Neural cell (in vitro differentiated cells): ENCODE measurements at regions not wholly inside any gene's neighbourhood (a gene's known extent, or its start where the extent isn't known, plus 50 kb on each side); places are given as distances from the start of the nearest gene placed in this dataset.

ENCODE experiments used
- H2AFZ ChIP-seq: fragments of 200-600, 300-800 bp; sonication (generic), shearing (Covaris generic); 2 replicates; pipeline ENCODE4 v1.6.0; 2014; ENCODE audit warnings: low read depth, mild to moderate bottlenecking, antibody characterized with exemption, low read length, moderate library complexity
- H3F3A ChIP-seq: fragments of 200-600 bp; shearing (Covaris generic); 2 replicates; pipeline ENCODE4 v1.6.1; 2016; ENCODE audit warnings: mild to moderate bottlenecking, moderate library complexity, mixed read lengths, antibody characterized with exemption, low read length; ENCODE audit not compliant: insufficient read depth, poor library complexity, severe bottlenecking
- H3K27ac ChIP-seq: fragments of 200-600, 300-800 bp; sonication (generic), shearing (Covaris generic); 2 replicates; pipeline ENCODE4 v1.5.1; 2014; ENCODE audit warnings: mild to moderate bottlenecking, low read length, moderate library complexity
- H3K27me3 ChIP-seq: fragments of 300-800, 200-600 bp; sonication (generic), shearing (Covaris generic); 2 replicates; pipeline ENCODE4 v1.6.0; 2014; ENCODE audit warnings: mild to moderate bottlenecking, low read depth, low read length, moderate library complexity; ENCODE audit not compliant: insufficient read depth
- H3K36me3 ChIP-seq: fragments of 300-800, 200-600 bp; sonication (generic), shearing (Covaris generic); 2 replicates; pipeline ENCODE4 v1.5.1; 2014; ENCODE audit warnings: mild to moderate bottlenecking, antibody characterized with exemption, low read length, moderate library complexity; ENCODE audit not compliant: insufficient read depth
- H3K4me2 ChIP-seq: fragments of 300-800, 200-600 bp; sonication (generic), shearing (Covaris generic); 2 replicates; pipeline ENCODE4 v1.6.0; 2014; ENCODE audit warnings: mild to moderate bottlenecking, low read length
- H3K4me3 ChIP-seq: fragments of 300-800, 200-600 bp; sonication (generic), shearing (Covaris generic); 2 replicates; pipeline ENCODE4 v1.5.1; 2014; ENCODE audit warnings: mild to moderate bottlenecking, low read length, moderate library complexity
- H3K79me2 ChIP-seq: fragments of 200-600 bp; shearing (Covaris generic); replicated peaks from 2 replicates; pipeline ENCODE4 v1.6.0; 2014; ENCODE audit warnings: mild to moderate bottlenecking, low read length, moderate library complexity; ENCODE audit not compliant: insufficient read depth
- H3K9ac ChIP-seq: fragments of 300-800, 200-600 bp; sonication (generic), shearing (Covaris generic); 2 replicates; pipeline ENCODE4 v1.6.1; 2016; ENCODE audit warnings: mild to moderate bottlenecking, low read length, mixed read lengths
- H3K9me2 ChIP-seq: fragments of 200-600 bp; shearing (Covaris generic); 2 replicates; pipeline ENCODE4 v1.6.1; 2016; ENCODE audit warnings: mild to moderate bottlenecking, low read length, mixed read lengths; ENCODE audit not compliant: insufficient read depth
- H3K9me3 ChIP-seq: fragments of 200-600, 300-800 bp; sonication (generic), shearing (Covaris generic); 2 replicates; pipeline ENCODE4 v1.6.1; 2016; ENCODE audit warnings: mild to moderate bottlenecking, mixed run types, low read length, moderate library complexity, mixed read lengths
- H4K20me1 ChIP-seq: fragments of 200-600 bp; shearing (Covaris generic); 2 replicates; pipeline ENCODE4 v1.6.1; 2016; ENCODE audit warnings: mild to moderate bottlenecking, mixed run types; ENCODE audit not compliant: insufficient read depth
- EP300 ChIP-seq: fragments of 450-650 bp; conservative IDR thresholded peaks from 2 replicates; pipeline ENCODE4 v1.6.1; 2014; ENCODE audit warnings: antibody characterized with exemption, mild to moderate bottlenecking, moderate library complexity; ENCODE audit not compliant: poor library complexity, severe bottlenecking
- EZH2 ChIP-seq: fragments of 200-600, 300-800 bp; shearing (Covaris generic), sonication (generic); IDR thresholded peaks from 2 replicates; pipeline ENCODE4 v1.6.1; 2014; ENCODE audit warnings: antibody characterized with exemption, low read length, borderline replicate concordance, mild to moderate bottlenecking; ENCODE audit not compliant: insufficient read depth, poor library complexity, severe bottlenecking
- MXI1 ChIP-seq: fragments of 450-650 bp; conservative IDR thresholded peaks from 2 replicates; pipeline ENCODE4 v1.6.1; 2014; ENCODE audit warnings: antibody characterized with exemption, mild to moderate bottlenecking; ENCODE audit not compliant: poor library complexity, severe bottlenecking
- POLR2AphosphoS5 ChIP-seq: IDR thresholded peaks from 2 replicates; pipeline ENCODE4 v1.6.1; 2012
- RAD21 ChIP-seq: fragments of 450-650 bp; conservative IDR thresholded peaks from 2 replicates; pipeline ENCODE4 v1.6.1; 2014; ENCODE audit warnings: antibody characterized with exemption, mild to moderate bottlenecking, moderate library complexity
- REST ChIP-seq: IDR thresholded peaks from 2 replicates; pipeline ENCODE4 v1.6.1; 2012; ENCODE audit warnings: borderline replicate concordance
- SMC3 ChIP-seq: fragments of 450-650 bp; conservative IDR thresholded peaks from 2 replicates; pipeline ENCODE4 v1.6.1; 2014; ENCODE audit warnings: antibody characterized with exemption, mild to moderate bottlenecking, moderate library complexity; ENCODE audit not compliant: poor library complexity
- TAF1 ChIP-seq: IDR thresholded peaks from 2 replicates; pipeline ENCODE4 v1.6.1; 2012; ENCODE audit warnings: low read depth
- TF ChIP-seq, protein P1 (sequence below): fragments of 450-650 bp; IDR thresholded peaks from 2 replicates; pipeline ENCODE4 v1.5.1; 2014; ENCODE audit warnings: antibody characterized with exemption, mild to moderate bottlenecking, moderate library complexity; ENCODE audit not compliant: poor library complexity, severe bottlenecking

DNA sequence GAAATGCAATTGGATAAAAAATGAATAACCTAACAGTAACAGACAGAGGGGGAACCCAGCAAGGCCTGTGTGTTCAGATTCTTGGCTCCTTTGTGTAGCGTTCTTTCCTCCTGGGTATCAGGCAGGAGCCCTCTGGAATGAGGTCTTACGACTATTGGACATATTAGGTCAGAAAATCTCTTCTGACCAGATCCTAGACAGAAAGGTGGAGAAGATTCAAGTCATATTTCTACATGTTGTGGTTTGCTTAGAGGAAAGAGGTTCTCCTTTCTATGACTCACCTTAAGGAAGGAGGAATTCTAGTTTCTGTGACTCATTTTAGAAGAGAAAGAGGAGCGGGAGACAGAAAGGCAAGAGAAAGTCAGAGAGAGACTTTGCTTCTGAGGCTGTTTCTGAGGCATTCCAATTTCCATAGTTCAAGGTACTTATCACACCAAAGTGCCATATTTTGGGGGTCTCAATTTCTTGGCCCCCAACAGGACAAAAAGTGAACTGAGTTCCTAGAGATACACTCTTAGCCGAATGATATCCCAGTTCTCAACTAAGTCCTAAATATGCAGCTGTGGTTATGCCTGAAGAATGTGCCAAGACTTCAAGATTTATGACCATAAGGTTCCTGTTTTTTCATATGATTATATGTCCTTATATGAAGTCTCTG is 618.6 kb downstream of the ZEB2 start:
- H3K27ac ChIP-seq, result no peak overlapping the region
- H3K27me3 ChIP-seq, result no peaks in the 10 kb centered on the region
- H3K9me2 ChIP-seq, result no peaks in the 10 kb centered on the region
- TF ChIP-seq, protein P1, sequence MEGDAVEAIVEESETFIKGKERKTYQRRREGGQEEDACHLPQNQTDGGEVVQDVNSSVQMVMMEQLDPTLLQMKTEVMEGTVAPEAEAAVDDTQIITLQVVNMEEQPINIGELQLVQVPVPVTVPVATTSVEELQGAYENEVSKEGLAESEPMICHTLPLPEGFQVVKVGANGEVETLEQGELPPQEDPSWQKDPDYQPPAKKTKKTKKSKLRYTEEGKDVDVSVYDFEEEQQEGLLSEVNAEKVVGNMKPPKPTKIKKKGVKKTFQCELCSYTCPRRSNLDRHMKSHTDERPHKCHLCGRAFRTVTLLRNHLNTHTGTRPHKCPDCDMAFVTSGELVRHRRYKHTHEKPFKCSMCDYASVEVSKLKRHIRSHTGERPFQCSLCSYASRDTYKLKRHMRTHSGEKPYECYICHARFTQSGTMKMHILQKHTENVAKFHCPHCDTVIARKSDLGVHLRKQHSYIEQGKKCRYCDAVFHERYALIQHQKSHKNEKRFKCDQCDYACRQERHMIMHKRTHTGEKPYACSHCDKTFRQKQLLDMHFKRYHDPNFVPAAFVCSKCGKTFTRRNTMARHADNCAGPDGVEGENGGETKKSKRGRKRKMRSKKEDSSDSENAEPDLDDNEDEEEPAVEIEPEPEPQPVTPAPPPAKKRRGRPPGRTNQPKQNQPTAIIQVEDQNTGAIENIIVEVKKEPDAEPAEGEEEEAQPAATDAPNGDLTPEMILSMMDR, result no peak
- TF ChIP-seq EP300 (no peak), RAD21 (no peak), POLR2AphosphoS5 (no peak), TAF1 (no peak), SMC3 (no peak)
- H3F3A ChIP-seq, result no peaks in the 10 kb centered on the region
- no peaks in the 10 kb centered on the region for H3K9me3 ChIP-seq
- H3K4me2 ChIP-seq, result no peak overlapping the region
- no peaks in the 10 kb centered on the region for H3K79me2 ChIP-seq
- no peak overlapping the region for H3K9ac ChIP-seq
- no peak overlapping the region for H3K4me3 ChIP-seq
- no peak overlapping the region for H2AFZ ChIP-seq
- H4K20me1 ChIP-seq, result no peaks in the 10 kb centered on the region
- H3K36me3 ChIP-seq, result no peaks in the 10 kb centered on the region

GRCh38 chr2:143899987-143900386 is 619.9 kb downstream of the ZEB2 start:
- Histone ChIP-seq H3K4me3 (no peak overlapping the region), H3K27me3 (no peaks in the 10 kb centered on the region), H2AFZ (no peak overlapping the region), H4K20me1 (no peaks in the 10 kb centered on the region), H3K27ac (no peak overlapping the region), H3K36me3 (no peaks in the 10 kb centered on the region), H3K79me2 (no peaks in the 10 kb centered on the region), H3K9me3 (no peaks in the 10 kb centered on the region), H3K9ac (no peak overlapping the region), H3K4me2 (no peak overlapping the region), H3F3A (no peaks in the 10 kb centered on the region), H3K9me2 (no peaks in the 10 kb centered on the region)
- no peak for TF ChIP-seq EZH2
- no peak for TF ChIP-seq RAD21

DNA sequence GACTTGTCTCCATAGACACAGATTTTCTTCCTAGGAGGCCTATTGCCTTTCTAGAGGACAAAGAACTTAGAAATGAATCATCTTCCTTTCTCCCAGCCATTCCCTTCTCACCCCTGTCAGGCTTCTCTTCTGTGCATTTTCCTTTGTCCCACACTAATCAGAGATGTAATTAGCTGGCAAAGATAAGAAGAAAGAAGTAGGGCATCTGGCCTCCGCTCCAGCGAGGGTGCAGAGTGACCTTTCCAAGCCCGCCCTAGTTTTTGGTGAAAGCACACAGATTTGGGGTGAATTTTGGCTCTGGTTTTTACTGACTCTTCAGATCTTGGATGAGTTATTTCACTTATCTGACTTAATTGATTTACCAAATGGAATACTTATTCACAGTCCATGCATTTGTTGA is 626.5 kb downstream of the ZEB2 start:
- H4K20me1 ChIP-seq, result no peaks in the 10 kb centered on the region
- no peaks in the 10 kb centered on the region for H3K27me3 ChIP-seq
- H3K36me3 ChIP-seq, result no peaks in the 10 kb centered on the region
- H3K79me2 ChIP-seq, result no peaks in the 10 kb centered on the region
- no peak overlapping the region for H2AFZ ChIP-seq
- H3F3A ChIP-seq, result no peaks in the 10 kb centered on the region
- no peaks in the 10 kb centered on the region for H3K9me3 ChIP-seq
- no peak overlapping the region for H3K4me3 ChIP-seq
- no peak overlapping the region for H3K4me2 ChIP-seq
- H3K9me2 ChIP-seq, result no peaks in the 10 kb centered on the region
- no peak overlapping the region for H3K9ac ChIP-seq
- no peak for TF ChIP-seq REST
- TF ChIP-seq SMC3, result no peak
- TF ChIP-seq, protein P1, result no peak
- no peak for TF ChIP-seq RAD21
- no peak for TF ChIP-seq POLR2AphosphoS5
- TF ChIP-seq EZH2, result no peak
- no peak for TF ChIP-seq MXI1
- TF ChIP-seq EP300, result no peak
- no peak for TF ChIP-seq TAF1
- H3K27ac ChIP-seq, result no peak overlapping the region
